PC-3 (cell line): ENCODE measurements at regions not wholly inside any gene's neighbourhood (a gene's known extent, or its start where the extent isn't known, plus 50 kb on each side); places are given as distances from the start of the nearest gene placed in this dataset.

Source experiments
- ATAC-seq: fragments of 200-7000 bp; cut with Tn5 transposase; 2 replicates; pipeline ENCODE4 v1.9.1; 2020; ENCODE audit warnings: mild to moderate bottlenecking, moderate library complexity
- BruUV-seq: library from RNA; stranded (reverse); fragments of 400-500 nt; replicated peaks from 2 replicates; lab custom pipeline; 2021; lab: Mats Ljungman, UMichigan
- CTCF ChIA-PET: fragments of 300-600 bp; sonication (Branson Sonifier 250); formaldehyde crosslinking; loops from one replicate; lab custom pipeline; 2022; ENCODE audit warnings: antibody characterized with exemption; lab: Charles Lee
- POLR2A ChIA-PET: fragments of 300-600 bp; sonication (Branson Sonifier 250); formaldehyde crosslinking; loops from one replicate; lab custom pipeline; 2022; ENCODE audit warnings: antibody characterized with exemption; ENCODE audit not compliant: unreplicated experiment; lab: Charles Lee
- DNase-seq: peaks from one replicate; pipeline ENCODE4 v3.0.0-alpha.2; 2015
- H2AFZ ChIP-seq: fragments of 300-600 bp; sonication (generic); 2 replicates; pipeline ENCODE4 v1.6.0; 2016; ENCODE audit warnings: antibody characterized with exemption, low read length
- H3F3A ChIP-seq: fragments of 300-600 bp; sonication (generic); one replicate; pipeline ENCODE4 v1.6.0; 2017; ENCODE audit warnings: antibody characterized with exemption, low read length, control low read depth, mild to moderate bottlenecking; ENCODE audit not compliant: unreplicated experiment
- H3K27ac ChIP-seq: fragments of 300-600 bp; sonication (generic); 2 replicates; pipeline ENCODE4 v1.5.1; 2016; ENCODE audit warnings: mild to moderate bottlenecking, low read length
- H3K27me3 ChIP-seq: fragments of 300-600 bp; sonication (generic); 2 replicates; pipeline ENCODE4 v1.6.1; 2016; ENCODE audit warnings: low read length, mixed read lengths
- H3K36me3 ChIP-seq: fragments of 300-600 bp; sonication (generic); 2 replicates; pipeline ENCODE4 v1.6.1; 2016; ENCODE audit warnings: low read depth, mixed run types, low read length, mixed read lengths
- H3K4me1 ChIP-seq: fragments of 300-600 bp; sonication (generic); 2 replicates; pipeline ENCODE4 v1.5.1; 2016; ENCODE audit warnings: low read length; ENCODE audit not compliant: insufficient read depth
- H3K4me2 ChIP-seq: fragments of 300-600 bp; sonication (generic); 2 replicates; pipeline ENCODE4 v1.6.0; 2016; ENCODE audit warnings: low read length
- H3K4me3 ChIP-seq: fragments of 300-600 bp; sonication (generic); 2 replicates; pipeline ENCODE4 v1.5.1; 2016; ENCODE audit warnings: mild to moderate bottlenecking, low read length, mixed read lengths
- H3K79me2 ChIP-seq: fragments of 300-600 bp; sonication (generic); 2 replicates; pipeline ENCODE4 v1.6.1; 2017; ENCODE audit warnings: low read length, mixed read lengths
- H3K9ac ChIP-seq: fragments of 300-600 bp; sonication (generic); 2 replicates; pipeline ENCODE4 v1.6.0; 2016; ENCODE audit warnings: mild to moderate bottlenecking, low read length
- H3K9me2 ChIP-seq: fragments of 300-600 bp; sonication (generic); replicated peaks from 2 replicates; pipeline ENCODE4 v1.6.1; 2016; ENCODE audit warnings: mixed run types, low read length, mixed read lengths
- H3K9me3 ChIP-seq: fragments of 300-600 bp; sonication (generic); 2 replicates; pipeline ENCODE4 v1.6.1; 2016; ENCODE audit warnings: low read length, mixed read lengths
- H4K20me1 ChIP-seq: fragments of 300-600 bp; sonication (generic); 2 replicates; pipeline ENCODE4 v1.6.1; 2016; ENCODE audit warnings: low read length, mixed read lengths
- CTCF ChIP-seq: fragments of 300-600 bp; sonication (generic); conservative IDR thresholded peaks from 2 replicates; pipeline ENCODE4 v1.5.1; 2017; ENCODE audit warnings: antibody characterized with exemption, low read depth, mild to moderate bottlenecking, low read length
- EZH2 ChIP-seq: fragments of 300-600 bp; sonication (generic); IDR thresholded peaks from one replicate; pipeline ENCODE4 v1.6.1; 2017; ENCODE audit warnings: antibody characterized with exemption, mild to moderate bottlenecking, low read length; ENCODE audit not compliant: unreplicated experiment
- EZH2phosphoT487 ChIP-seq: fragments of 300-600 bp; sonication (generic); IDR thresholded peaks from 2 replicates; pipeline ENCODE4 v1.6.1; 2018; ENCODE audit warnings: mild to moderate bottlenecking, antibody characterized with exemption, low read length, borderline replicate concordance
- intact Hi-C: fragments of 100-400 bp; cut with micrococcal nuclease; formaldehyde crosslinking; loops from 2 replicates; pipeline ENCODE4 v1.9.0; 2023

DNA sequence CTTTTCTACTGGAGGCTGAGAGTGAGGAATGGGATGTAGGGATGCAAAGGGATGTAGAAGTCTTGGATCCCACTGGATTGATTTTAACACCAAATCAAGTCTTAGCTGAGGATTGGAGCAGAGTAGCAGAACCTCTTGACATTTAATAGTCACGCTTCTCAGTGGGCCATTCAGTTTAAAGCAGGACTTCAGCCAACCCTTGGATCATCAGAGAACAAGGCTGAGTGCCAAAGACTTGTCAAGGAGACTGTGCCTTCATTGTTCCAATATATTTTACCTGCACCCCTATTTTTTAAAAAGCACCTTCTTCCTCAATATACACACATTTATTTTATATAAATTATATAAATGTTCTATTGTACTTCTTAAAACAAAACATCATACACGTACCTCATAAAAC is 242.4 kb upstream of the ST6GAL2 start:
- BruUV-seq: no TSS peak
- Histone ChIP-seq H3K27ac (no peak overlapping the region), H3K27me3 (peaks cover 95% of the 10 kb centered on the region), H3K9me3 (no peaks in the 10 kb centered on the region), H3K4me1 (no peaks in the 10 kb centered on the region), H3K36me3 (no peaks in the 10 kb centered on the region), H3K9me2 (no peaks in the 10 kb centered on the region), H3K4me2 (no peak overlapping the region), H3K9ac (no peak overlapping the region), H3K79me2 (no peaks in the 10 kb centered on the region), H3F3A (no peaks in the 10 kb centered on the region), H2AFZ (no peak overlapping the region), H4K20me1 (no peaks in the 10 kb centered on the region), H3K4me3 (no peak overlapping the region)
- ChIA-PET CTCF (no interaction called here), POLR2A (no interaction called here)
- no peak for ATAC-seq
- TF ChIP-seq CTCF: no peak
- no peak for TF ChIP-seq EZH2
- no peak for TF ChIP-seq EZH2phosphoT487
- intact Hi-C loops: no loop called here
- DNase-seq: no peak

GRCh38 chr2:107132070-107132469 is 246.1 kb upstream of the ST6GAL2 start:
- Histone ChIP-seq H3K79me2 (no peaks in the 10 kb centered on the region), H2AFZ (peak overlapping the region; percentile 16; the same call in 1 of the 2 replicates), H3K9me3 (no peaks in the 10 kb centered on the region), H3K4me1 (no peaks in the 10 kb centered on the region), H3K27me3 (peaks cover 94% of the 10 kb centered on the region), H3K9ac (no peak overlapping the region), H3K36me3 (no peaks in the 10 kb centered on the region), H4K20me1 (no peaks in the 10 kb centered on the region), H3K27ac (no peak overlapping the region), H3K4me2 (peak overlapping the region; percentile 62), H3F3A (no peaks in the 10 kb centered on the region), H3K9me2 (no peaks in the 10 kb centered on the region), H3K4me3 (peak overlapping the region; percentile 55)
- DNase-seq: no peak
- intact Hi-C loops: loop anchor here (10.0 kb wide), 1 partner anchor 247 kb away; the partner anchor contains the start of gene ST6GAL2
- ATAC-seq: peak; percentile 46; the same call in 1 of the 2 replicates
- ChIA-PET CTCF (interaction anchor here (0.5 kb wide), 1 partner anchor 318 kb away, joined by 3 read pairs; no protein-coding TSS in a partner anchor), POLR2A (no interaction called here)
- no peak for TF ChIP-seq EZH2
- no peak for TF ChIP-seq EZH2phosphoT487
- no peak for TF ChIP-seq CTCF
- BruUV-seq: no TSS peak

DNA sequence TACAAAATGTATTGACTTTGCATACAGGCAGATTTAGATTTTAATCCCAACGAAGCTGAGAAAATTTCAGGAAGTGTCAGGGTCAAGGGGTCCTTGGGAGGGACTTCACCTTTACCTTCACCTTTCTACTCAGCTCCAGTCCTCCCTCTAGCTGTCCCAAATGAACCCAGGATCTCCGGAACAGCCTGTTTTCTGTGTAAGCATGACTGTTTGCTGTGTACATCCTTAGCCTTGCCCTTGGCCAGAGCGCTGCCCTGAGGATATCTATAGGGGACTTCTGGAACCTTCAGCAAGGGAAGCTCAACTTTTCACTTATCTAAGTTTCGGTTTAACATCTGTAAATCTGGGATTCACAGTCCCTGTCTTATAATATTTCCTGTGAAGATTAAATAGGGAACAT is 246.8 kb upstream of the ST6GAL2 start:
- DNase-seq: no peak
- no peaks in the 10 kb centered on the region for H4K20me1 ChIP-seq
- H3K4me1 ChIP-seq: no peaks in the 10 kb centered on the region
- H3F3A ChIP-seq: no peaks in the 10 kb centered on the region
- ATAC-seq: peak; percentile 68
- H3K27me3 ChIP-seq: peaks cover 94% of the 10 kb centered on the region
- H3K9ac ChIP-seq: no peak overlapping the region
- no peaks in the 10 kb centered on the region for H3K36me3 ChIP-seq
- intact Hi-C loops: loop anchor here (10.0 kb wide), 1 partner anchor 248 kb away; the partner anchor contains the start of gene ST6GAL2
- H3K4me2 ChIP-seq: 0 out of 2 replicates have a peak overlapping the region, but pooled peaks have one; percentile 62
- no peaks in the 10 kb centered on the region for H3K9me2 ChIP-seq
- no TSS peak for BruUV-seq
- H2AFZ ChIP-seq: no peak overlapping the region
- no peaks in the 10 kb centered on the region for H3K9me3 ChIP-seq
- H3K4me3 ChIP-seq: no peak overlapping the region
- no peaks in the 10 kb centered on the region for H3K79me2 ChIP-seq
- CTCF ChIA-PET: no interaction called here
- POLR2A ChIA-PET: no interaction called here
- no peak for TF ChIP-seq EZH2phosphoT487
- no peak for TF ChIP-seq EZH2
- TF ChIP-seq CTCF: no peak
- no peak overlapping the region for H3K27ac ChIP-seq
